H7 (cell line): ENCODE measurements at regions not wholly inside any gene's neighbourhood (a gene's known extent, or its start where the extent isn't known, plus 50 kb on each side); places are given as distances from the start of the nearest gene placed in this dataset.
"Not testable (repeated sequence)": the region's sequence is repeated elsewhere in the genome, so short reads cannot be mapped to it uniquely, and the experiment has no call there.

Experiments
- DNase-seq: peaks from one replicate; pipeline ENCODE4 v3.0.0; 2012
- H3K27me3 ChIP-seq: 2 replicates; pipeline ENCODE4 v1.6.0; 2011; ENCODE audit warnings: mild to moderate bottlenecking, low read length; ENCODE audit not compliant: control insufficient read depth, insufficient read depth
- H3K36me3 ChIP-seq: replicated peaks from 2 replicates; pipeline ENCODE4 v1.5.1; 2011; ENCODE audit warnings: low read length; ENCODE audit not compliant: control insufficient read depth, insufficient read depth
- H3K4me3 ChIP-seq: 2 replicates; pipeline ENCODE4 v1.5.1; 2011; ENCODE audit warnings: low read depth, mild to moderate bottlenecking, control low read depth, low read length, moderate library complexity; ENCODE audit not compliant: insufficient read depth

DNA sequence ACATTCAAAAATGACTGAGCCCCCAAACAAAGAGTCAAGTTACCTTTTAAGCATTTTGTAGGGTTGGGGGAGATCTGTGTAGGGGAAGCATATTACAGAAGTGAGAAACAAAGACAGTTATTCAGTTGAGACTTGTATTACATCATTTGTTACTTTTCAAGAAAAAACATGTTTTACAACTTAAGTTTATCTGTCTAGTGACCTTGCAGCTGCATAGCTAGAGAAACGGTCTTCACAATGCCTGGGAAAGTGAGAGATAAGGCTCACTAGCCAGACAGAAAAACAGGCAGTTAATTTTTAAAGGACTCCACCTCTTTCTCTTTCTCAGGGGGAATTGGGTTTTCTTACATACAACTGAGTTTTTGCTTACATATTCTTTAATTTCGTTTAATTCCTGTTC, 105.1 kb downstream of the ALG10 start:
- H3K27me3 ChIP-seq, H3K4me3 ChIP-seq, H3K36me3 ChIP-seq, DNase-seq: not testable (repeated sequence)

DNA sequence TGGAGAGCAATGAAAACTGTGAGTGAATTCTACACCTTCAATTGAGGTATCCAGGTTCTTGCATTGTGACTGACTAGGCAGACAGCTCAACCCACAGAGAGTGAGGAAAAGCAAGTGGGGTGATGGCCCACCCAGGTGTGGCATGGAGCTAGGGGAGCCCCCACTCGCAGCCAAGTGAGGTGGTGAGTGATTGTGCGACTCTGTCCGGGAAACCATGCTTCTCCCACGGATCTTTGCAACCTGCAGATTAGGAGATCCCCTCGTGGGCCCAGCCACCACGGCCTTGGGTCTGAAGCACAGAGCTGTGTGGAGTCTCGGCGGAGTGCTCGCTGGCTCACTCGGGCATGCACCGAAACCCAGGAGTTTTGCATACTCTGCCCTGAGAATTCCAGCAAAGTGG, 120.1 kb downstream of the ALG10 start:
- DNase-seq: no peak
- no peaks in the 10 kb centered on the region for H3K27me3 ChIP-seq
- no peak overlapping the region for H3K4me3 ChIP-seq
- H3K36me3 ChIP-seq: no peaks in the 10 kb centered on the region

DNA sequence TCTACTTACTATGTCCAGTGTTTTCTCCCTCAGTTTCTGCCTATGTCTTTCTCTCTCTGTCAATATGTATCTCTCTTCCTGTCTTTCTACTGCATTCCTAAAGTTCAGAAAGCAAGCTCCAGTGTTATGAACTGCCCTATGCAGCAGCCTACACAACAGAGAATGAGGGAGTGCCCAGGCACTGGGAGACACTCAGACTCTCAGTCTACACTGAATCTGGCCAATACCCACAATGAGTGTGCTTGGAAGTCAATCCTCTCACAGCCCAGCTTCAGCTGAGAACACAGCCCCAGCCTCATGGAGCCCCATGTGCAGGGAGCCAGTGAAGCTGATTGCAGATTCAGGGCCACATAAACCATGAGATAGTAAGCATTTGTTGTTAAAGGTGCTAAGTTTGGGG, 128.7 kb downstream of the ALG10 start:
- H3K4me3 ChIP-seq: no peak overlapping the region
- no peaks in the 10 kb centered on the region for H3K36me3 ChIP-seq
- no peak for DNase-seq
- H3K27me3 ChIP-seq: no peaks in the 10 kb centered on the region

DNA sequence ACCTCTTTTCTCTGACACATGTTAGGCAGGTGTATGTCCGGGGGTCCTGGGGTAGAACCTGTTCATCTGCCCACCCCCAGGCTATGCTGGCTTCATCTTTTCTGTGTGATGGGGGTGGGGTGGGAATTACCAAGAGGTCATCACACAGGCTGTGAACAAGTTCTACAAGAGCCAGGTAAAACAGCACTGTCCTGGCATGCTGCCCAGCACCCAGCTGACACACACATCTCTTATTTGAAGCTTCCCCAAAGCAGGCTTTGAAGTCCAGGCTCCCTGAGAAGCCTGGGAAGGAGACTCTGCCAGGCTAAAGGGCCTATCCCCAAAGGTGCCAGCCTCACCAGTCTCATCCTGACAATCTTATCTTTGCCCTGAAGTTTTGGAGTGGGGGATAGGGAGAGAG, 141.1 kb downstream of the ALG10 start:
- DNase-seq: no peak

DNA sequence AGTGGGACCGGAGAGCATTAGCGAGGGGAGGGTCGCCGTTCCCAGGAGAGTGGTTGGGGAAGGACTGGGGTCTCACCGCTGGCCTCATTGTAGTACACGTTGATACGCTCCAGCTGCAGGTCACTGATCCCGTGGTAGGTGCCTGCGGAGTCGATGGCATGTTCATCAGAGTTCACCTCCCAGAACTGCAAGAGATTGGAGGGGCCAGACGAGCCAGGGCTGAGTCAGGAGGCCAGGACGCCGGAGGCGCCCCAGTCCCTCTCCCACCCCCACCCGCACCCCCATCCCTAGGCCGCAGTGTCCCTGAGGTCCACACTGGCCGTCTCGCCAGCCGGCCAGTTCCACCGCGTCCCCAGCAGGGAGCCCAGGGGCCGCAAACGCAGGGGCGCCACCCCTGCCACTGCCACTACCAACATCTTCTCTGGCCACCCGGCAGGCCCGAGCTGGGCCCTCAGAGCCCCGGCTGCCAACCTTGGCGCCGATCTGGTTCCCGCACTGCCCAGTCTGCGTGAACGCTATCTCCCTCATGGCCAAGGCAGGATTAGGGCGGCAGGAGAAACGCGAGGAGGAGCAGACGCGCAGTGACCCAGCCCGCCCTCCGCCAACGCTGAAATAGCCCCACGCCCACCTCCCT, 144.2 kb downstream of the ALG10 start:
- no peaks in the 10 kb centered on the region for H3K36me3 ChIP-seq

More for the DNA sequence above, 141.1 kb downstream of the ALG10 start:
- no peak overlapping the region for H3K4me3 ChIP-seq
- H3K27me3 ChIP-seq: no peaks in the 10 kb centered on the region
- H3K36me3 ChIP-seq: no peaks in the 10 kb centered on the region

DNA sequence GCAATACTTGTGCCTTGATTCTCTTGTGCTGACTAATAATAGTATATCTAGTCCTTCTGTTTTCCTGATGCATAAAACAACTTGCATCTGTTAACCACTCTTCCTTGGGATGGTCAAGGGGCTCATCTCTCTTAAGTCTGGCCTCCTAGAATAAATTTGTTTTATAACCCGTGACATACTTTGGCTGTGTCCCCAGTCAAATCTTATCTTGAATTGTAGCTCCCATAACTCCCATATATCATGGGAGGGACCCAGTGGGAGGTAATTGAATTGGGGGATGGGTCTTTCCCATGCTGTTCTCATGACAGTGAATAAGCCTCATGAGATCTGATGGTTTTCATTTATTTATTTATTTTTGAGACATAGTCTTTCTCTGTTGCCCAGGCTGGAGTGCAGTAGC, 146.2 kb downstream of the ALG10 start:
- DNase-seq, H3K36me3 ChIP-seq, H3K4me3 ChIP-seq, H3K27me3 ChIP-seq: not testable (repeated sequence)

More for the DNA sequence above, 144.2 kb downstream of the ALG10 start:
- DNase-seq: peak; percentile 7
- no peaks in the 10 kb centered on the region for H3K27me3 ChIP-seq
- H3K4me3 ChIP-seq: no peak overlapping the region

DNA sequence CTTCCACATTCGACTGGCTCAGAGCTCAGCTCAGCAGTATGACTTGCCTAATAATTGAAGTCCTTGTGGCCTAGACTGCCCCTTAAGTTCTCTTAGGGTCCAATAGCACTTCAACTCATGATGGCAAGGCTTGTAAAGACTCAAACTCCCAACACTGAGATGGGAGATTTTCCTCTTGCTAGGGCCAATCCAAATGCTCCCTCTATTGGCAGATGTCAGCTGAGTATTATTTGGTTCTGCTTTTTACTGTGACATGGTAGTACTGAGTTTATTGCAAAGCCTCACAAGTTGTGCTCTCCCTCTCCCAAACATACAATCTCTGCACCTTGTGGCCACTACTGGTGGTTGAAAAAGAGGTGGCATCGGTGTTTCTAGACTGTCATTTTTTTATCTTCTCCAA, 164.2 kb downstream of the ALG10 start:
- no peak overlapping the region for H3K4me3 ChIP-seq
- DNase-seq: no peak
- no peaks in the 10 kb centered on the region for H3K27me3 ChIP-seq

DNA sequence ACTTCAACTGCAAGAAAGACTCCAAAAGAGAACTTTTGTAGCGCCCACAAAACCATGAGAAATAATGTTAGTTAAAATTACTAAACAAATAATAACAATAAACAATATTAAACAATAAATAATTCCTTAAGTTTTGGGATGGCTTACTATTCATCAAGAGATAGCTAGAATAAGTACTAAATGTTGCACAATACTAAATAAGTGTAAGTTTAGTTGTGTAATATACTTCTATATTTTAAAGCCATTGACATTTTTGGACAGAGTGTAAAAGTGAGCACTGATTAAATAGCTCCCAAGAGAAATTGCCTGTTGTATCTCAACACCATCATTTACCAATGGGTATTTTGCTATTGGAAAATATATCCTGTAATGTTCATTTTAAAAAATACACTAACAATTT, 166.7 kb downstream of the ALG10 start:
- Histone ChIP-seq H3K4me3 (no peak overlapping the region), H3K36me3 (no peaks in the 10 kb centered on the region), H3K27me3 (no peaks in the 10 kb centered on the region)
- DNase-seq: no peak

More for the DNA sequence above, 164.2 kb downstream of the ALG10 start:
- H3K36me3 ChIP-seq: no peaks in the 10 kb centered on the region

DNA sequence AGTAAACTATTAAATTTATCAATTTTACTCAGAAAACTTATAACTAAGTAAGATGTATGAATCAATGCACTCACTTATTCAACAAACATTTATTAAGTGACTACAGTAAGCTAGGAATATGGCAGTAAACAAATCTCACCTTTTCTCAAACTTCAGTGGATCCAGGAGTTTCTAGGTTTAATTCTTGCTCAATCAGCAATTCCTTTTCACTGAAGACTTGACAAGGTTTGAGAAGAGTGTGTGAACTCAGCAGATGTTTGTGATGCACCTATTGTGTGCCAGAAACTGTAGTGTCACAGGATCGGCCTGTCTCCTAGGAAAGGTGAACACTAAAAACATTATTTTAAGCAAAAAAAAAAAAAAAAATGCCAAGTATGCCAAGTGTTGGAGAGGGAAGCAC, 167.8 kb downstream of the ALG10 start:
- no peaks in the 10 kb centered on the region for H3K36me3 ChIP-seq
- DNase-seq: no peak
- no peaks in the 10 kb centered on the region for H3K27me3 ChIP-seq
- no peak overlapping the region for H3K4me3 ChIP-seq

DNA sequence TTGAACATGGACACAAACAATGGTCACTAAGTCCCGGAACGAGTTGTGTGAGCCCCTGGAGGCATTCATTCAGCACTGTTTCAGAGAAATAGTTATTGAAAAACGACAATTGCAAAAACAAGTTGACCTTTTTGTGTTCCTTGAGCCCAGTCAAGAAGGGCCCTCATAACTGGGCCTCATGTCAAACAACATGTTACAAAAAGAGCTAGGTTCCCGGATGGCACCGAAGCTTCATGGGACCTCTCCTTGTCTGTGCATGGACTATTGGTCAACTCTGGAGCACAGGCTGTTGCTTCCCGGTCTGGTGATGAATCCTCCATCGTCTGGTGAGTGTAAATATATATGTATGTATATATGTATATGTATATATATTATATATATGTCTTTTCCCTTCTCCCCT, 176.6 kb downstream of the ALG10 start:
- H3K27me3 ChIP-seq: no peaks in the 10 kb centered on the region
- H3K36me3 ChIP-seq: no peaks in the 10 kb centered on the region
- DNase-seq: no peak
- H3K4me3 ChIP-seq: no peak overlapping the region

DNA sequence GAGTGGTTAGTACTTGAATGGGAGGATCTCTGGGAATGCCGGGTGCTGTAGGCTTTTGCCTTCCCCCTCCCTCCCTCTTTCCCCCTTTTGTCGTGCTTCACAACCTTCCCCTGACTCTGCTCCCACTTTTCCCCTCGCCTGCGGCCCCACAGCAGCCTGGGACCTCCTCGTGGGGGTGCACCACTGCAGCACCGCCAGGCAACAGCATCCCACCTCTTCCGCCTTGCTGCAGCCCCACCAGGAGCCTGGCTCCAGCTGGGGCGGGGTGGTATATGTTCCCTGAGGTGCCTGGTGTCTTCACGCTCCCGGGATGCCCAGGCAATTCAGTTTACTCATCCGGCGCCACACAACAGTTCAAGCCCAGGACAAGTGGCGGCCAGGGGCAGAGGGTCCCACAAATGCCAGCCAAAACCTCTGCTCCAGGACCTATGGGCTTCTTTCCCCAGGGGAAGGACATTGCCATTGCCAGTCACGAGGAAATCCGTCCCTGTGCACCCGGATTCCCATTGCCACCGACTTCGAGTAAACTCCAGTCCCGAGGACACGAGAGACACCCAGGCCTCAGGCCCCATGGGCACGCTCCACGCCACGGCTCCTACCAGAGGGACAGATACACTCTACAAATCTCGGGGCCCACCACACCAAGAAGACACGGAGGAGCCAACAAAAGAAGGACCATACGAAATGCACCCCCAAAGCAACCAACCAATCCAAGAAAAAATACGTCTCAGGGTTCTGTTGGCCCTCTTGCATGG, 181.7 kb downstream of the ALG10 start:
- Histone ChIP-seq H3K27me3 (no peaks in the 10 kb centered on the region), H3K4me3 (no peak overlapping the region), H3K36me3 (no peaks in the 10 kb centered on the region)
- DNase-seq: no peak

DNA sequence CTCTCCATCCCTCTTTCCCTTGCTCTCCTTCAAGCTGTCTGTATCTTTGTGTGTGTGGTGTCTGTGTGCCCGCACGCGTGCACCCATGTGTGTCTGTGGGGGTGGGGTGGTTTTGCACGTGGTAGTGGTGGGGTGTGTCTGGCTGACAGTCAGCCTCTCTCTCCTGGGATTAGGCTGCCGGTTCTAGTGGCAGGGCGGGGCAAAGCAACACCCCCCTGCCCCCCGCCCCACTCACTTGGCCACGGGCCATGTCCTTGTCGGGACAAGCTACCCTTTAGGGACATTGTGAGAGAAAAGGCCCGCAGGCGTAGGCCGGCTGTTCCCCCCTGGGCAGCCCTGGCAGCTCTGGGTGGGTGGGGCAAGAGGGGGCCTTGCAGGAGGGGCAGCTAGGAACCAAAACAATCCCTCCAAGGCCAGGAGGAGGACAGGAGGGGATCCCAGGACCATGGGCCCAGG, 182.6 kb downstream of the ALG10 start:
- DNase-seq: peak; percentile 12

DNA sequence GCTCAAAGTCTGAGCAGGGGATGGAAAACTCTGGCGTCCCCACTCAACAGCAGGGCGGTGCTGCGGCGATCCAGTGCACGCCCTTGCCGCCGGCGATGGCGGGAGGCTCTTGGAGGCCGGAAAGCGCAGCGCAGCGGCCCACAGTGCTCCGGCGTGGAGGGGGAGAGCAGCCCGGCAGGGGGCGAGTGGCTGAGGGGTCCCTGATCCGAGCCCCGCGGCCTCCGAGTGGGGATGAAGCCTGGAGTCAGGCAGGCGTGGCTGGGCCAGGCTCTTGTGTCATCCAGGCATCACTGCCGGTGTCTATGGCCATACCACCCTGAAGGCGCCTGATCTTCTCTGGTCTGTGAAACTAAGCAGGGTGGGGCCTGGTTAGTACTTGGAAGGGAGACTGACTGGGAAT, 183.1 kb downstream of the ALG10 start:
- H3K4me3 ChIP-seq: no peak overlapping the region
- peak; percentile 17 for DNase-seq
- no peaks in the 10 kb centered on the region for H3K27me3 ChIP-seq

More for the DNA sequence above, 182.6 kb downstream of the ALG10 start:
- Histone ChIP-seq H3K27me3 (no peaks in the 10 kb centered on the region), H3K4me3 (no peak overlapping the region), H3K36me3 (no peaks in the 10 kb centered on the region)

DNA sequence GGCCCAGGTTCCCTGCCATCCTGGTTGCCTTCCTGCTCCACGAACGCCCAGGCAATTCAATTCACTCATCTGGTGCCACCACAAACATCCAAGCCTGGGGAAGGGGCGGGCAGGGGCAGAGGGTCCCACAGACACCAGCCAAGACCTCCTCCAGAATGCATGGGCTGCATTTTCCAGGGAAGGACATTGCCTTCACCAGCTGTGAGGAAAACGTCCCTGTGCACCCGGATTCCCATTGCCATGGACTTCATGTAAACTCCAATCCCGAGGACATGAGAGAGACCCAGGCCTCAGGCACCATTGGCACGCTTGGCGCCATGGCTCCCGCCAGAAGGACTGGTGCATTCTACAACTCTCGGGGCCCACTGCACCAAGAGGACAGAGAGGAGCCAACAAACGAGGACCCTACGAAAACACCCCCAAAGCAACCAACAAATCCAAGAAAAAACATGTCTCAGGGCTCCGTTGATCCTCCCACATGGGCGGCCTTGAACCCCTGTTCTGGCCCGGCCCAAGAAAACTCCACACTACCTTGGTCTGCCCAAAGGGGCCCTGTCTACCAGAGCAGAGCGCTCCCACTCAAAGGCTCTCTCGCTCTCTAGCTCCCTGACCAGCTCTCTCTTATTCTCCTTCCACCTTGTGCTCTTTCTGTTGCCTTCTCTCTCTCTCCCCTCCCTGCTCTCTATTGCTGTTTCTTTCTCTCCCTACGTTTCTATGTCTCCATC, 183.9 kb downstream of the ALG10 start:
- no peak for DNase-seq
- Histone ChIP-seq H3K27me3 (no peaks in the 10 kb centered on the region), H3K36me3 (no peaks in the 10 kb centered on the region), H3K4me3 (no peak overlapping the region)

More for the DNA sequence above, 183.1 kb downstream of the ALG10 start:
- no peaks in the 10 kb centered on the region for H3K36me3 ChIP-seq

DNA sequence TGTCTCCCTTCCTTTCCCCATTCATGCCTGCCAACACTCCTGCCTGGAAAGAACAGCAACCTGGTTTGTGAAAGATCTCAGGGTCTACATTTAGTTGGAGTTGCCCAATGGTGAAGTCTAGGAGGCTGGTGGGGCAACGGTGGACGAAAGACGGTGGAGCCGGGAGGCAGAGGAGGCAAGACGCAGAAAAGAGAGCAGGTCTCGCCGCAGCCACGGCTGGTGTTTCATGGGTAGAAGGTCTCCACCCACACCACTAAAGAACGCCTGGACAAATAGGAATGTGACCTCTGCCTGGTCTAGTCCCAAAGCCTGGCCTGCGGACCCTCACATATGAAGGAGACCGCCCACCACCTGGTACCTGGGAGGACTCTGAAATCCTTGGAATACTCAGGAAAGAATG, 185.6 kb downstream of the ALG10 start:
- Histone ChIP-seq H3K27me3 (no peaks in the 10 kb centered on the region), H3K4me3 (no peak overlapping the region), H3K36me3 (no peaks in the 10 kb centered on the region)
- no peak for DNase-seq
